Activated B cell treated with CpG ODN at 0.5 μM for 24 hours (primary cell): ENCODE measurements at regions not wholly inside any gene's neighbourhood (a gene's known extent, or its start where the extent isn't known, plus 50 kb on each side); places are given as distances from the start of the nearest gene placed in this dataset.

Experiments
- ATAC-seq: fragments of 200-7000 bp; cut with Tn5 transposase; one replicate; pipeline ENCODE4 v1.10.0; 2021; ENCODE audit warnings: low read depth, mild to moderate bottlenecking, moderate library complexity
- CTCF ChIA-PET: fragments of 350-600 bp; sonication (Branson Sonifier 250); formaldehyde crosslinking; loops from one replicate; lab custom pipeline; 2021; ENCODE audit warnings: antibody characterized with exemption; lab: Charles Lee
- POLR2A ChIA-PET: fragments of 350-600 bp; sonication (Branson Sonifier 250); formaldehyde crosslinking; loops from one replicate; lab custom pipeline; 2021; ENCODE audit warnings: antibody characterized with exemption; lab: Charles Lee
- DNase-seq: peaks from one replicate; pipeline ENCODE4 v3.0.0; 2022
- H3K27ac Mint-ChIP-seq: one replicate; pipeline ENCODE4 v1.8.0; 2020; ENCODE audit warnings: mixed read lengths
- H3K27me3 Mint-ChIP-seq: one replicate; pipeline ENCODE4 v1.8.0; 2021; ENCODE audit warnings: mixed read lengths
- H3K36me3 Mint-ChIP-seq: one replicate; pipeline ENCODE4 v1.8.0; 2021; ENCODE audit warnings: low read depth, mixed read lengths
- H3K4me1 Mint-ChIP-seq: one replicate; pipeline ENCODE4 v1.8.0; 2021; ENCODE audit warnings: mixed read lengths
- H3K4me3 Mint-ChIP-seq: one replicate; pipeline ENCODE4 v1.8.0; 2020; ENCODE audit warnings: mild to moderate bottlenecking, mixed read lengths
- H3K9me3 Mint-ChIP-seq: one replicate; pipeline ENCODE4 v1.8.0; 2020; ENCODE audit warnings: mixed read lengths
- intact Hi-C: fragments of 100-400 bp; cut with micrococcal nuclease; formaldehyde crosslinking; loops from one replicate; pipeline ENCODE4 v1.15.1; 2024
- TF ChIP-seq, protein P1 (sequence below): fragments of 200-600 bp; IDR thresholded peaks from one replicate; pipeline ENCODE4 v1.8.0; 2022; ENCODE audit warnings: antibody characterized with exemption, mild to moderate bottlenecking

DNA sequence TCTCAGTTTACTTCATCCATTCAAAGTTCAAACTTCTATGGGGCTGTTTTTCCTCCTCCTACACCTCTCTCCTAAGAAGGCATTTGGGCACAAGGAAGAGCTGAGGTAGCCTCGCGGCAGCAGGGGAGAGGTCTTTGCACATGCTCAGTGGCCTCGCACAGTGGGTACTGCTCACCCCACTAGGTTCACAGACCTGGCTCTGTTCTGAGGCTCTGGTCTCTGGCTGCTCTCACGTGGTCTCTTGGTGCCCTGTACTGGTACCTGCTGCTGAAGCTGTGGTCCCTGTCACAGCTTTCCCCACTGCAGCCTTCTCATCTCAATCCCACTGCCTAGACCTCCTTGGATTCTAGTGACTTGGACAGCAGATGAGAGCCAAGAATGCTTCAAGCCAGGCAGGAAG lies 134.7 kb upstream of the CRY1 start:
- no peak overlapping the region for H3K4me3 Mint-ChIP-seq
- peaks cover 2% of the 10 kb centered on the region for H3K27me3 Mint-ChIP-seq
- intact Hi-C loops: no loop called here
- DNase-seq (no peak), ATAC-seq (no peak)
- TF ChIP-seq, protein P1, sequence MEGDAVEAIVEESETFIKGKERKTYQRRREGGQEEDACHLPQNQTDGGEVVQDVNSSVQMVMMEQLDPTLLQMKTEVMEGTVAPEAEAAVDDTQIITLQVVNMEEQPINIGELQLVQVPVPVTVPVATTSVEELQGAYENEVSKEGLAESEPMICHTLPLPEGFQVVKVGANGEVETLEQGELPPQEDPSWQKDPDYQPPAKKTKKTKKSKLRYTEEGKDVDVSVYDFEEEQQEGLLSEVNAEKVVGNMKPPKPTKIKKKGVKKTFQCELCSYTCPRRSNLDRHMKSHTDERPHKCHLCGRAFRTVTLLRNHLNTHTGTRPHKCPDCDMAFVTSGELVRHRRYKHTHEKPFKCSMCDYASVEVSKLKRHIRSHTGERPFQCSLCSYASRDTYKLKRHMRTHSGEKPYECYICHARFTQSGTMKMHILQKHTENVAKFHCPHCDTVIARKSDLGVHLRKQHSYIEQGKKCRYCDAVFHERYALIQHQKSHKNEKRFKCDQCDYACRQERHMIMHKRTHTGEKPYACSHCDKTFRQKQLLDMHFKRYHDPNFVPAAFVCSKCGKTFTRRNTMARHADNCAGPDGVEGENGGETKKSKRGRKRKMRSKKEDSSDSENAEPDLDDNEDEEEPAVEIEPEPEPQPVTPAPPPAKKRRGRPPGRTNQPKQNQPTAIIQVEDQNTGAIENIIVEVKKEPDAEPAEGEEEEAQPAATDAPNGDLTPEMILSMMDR: no peak
- no peaks in the 10 kb centered on the region for H3K9me3 Mint-ChIP-seq
- ChIA-PET POLR2A (no interaction called here), CTCF (no interaction called here)
- H3K27ac Mint-ChIP-seq: no peak overlapping the region
- H3K4me1 Mint-ChIP-seq: no peaks in the 10 kb centered on the region
- H3K36me3 Mint-ChIP-seq: no peaks in the 10 kb centered on the region

DNA sequence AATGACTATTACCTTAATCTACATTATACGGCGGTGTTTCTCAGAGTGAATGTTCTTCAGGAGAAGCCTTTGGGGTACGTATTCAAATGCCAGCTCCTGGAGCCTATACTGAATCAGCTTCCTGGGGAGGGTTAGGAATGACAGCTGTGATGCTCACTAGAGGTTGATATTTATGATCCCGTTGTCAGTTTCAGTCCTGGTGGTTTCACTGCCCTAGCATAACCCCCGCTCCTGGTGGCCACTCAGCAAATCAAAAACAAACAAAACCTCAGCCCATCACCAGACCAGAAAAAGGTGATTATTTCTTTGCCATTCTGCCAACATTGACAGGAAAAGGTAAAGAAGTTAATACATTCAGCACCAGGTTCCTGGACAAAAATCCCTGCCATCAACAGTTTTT lies 136.5 kb upstream of the CRY1 start:
- CTCF ChIA-PET: no interaction called here
- ATAC-seq (no peak), DNase-seq (no peak)
- H3K9me3 Mint-ChIP-seq: no peaks in the 10 kb centered on the region
- no peak overlapping the region for H3K27ac Mint-ChIP-seq
- POLR2A ChIA-PET: no interaction called here
- peaks cover 4% of the 10 kb centered on the region for H3K27me3 Mint-ChIP-seq
- H3K36me3 Mint-ChIP-seq: no peaks in the 10 kb centered on the region
- H3K4me1 Mint-ChIP-seq: no peaks in the 10 kb centered on the region
- intact Hi-C loops: no loop called here
- H3K4me3 Mint-ChIP-seq: no peak overlapping the region
- TF ChIP-seq, protein P1: no peak

DNA sequence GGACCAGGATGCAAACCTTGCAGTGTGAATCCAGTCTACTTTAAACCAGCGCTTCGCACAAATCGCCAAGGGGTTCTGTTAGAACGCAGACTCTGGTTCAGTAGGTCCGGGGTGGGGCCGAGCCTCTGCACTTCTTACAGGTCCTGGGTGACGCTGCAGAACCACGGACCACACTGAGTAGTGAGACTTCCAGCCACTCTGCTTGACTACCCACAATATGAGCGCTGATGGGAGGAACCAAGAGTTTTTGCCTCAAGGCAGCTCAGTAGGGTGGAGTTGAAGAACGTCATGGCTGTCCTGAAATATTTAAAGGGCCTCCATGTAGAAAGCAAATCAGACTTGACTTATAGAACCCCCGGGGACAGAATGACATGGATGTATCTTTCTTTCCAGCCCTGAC lies 138.0 kb upstream of the CRY1 start:
- CTCF ChIA-PET: no interaction called here
- no peaks in the 10 kb centered on the region for H3K4me1 Mint-ChIP-seq
- no peak overlapping the region for H3K27ac Mint-ChIP-seq
- H3K27me3 Mint-ChIP-seq: peaks cover 9% of the 10 kb centered on the region
- intact Hi-C loops: no loop called here
- DNase-seq (no peak), ATAC-seq (no peak)
- H3K9me3 Mint-ChIP-seq: no peaks in the 10 kb centered on the region
- no peak overlapping the region for H3K4me3 Mint-ChIP-seq
- POLR2A ChIA-PET: no interaction called here
- TF ChIP-seq, protein P1: no peak
- no peaks in the 10 kb centered on the region for H3K36me3 Mint-ChIP-seq

DNA sequence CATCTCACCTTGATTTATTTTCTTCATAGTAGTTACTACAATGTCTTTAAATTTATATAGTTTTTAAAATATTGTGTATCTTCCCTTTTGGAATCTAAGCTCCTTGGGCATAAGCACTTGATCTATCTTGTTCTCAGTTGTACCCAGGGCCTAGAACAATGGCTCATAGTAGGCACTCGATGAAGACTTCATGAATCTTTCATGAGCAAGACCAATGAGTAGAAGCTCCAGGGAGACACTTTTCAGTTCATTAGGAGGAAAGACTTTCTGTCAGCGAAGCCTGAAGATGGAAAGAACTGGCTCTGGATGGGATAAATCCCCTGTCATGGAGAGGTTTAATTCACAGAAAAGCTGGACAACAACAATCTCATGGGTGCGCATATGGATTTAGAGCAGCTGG lies 140.2 kb upstream of the CRY1 start:
- ChIA-PET CTCF (no interaction called here), POLR2A (no interaction called here)
- H3K4me1 Mint-ChIP-seq: no peaks in the 10 kb centered on the region
- TF ChIP-seq, protein P1: no peak
- ATAC-seq (no peak), DNase-seq (no peak)
- H3K4me3 Mint-ChIP-seq: no peak overlapping the region
- no peaks in the 10 kb centered on the region for H3K9me3 Mint-ChIP-seq
- no peak overlapping the region for H3K27ac Mint-ChIP-seq
- intact Hi-C loops: no loop called here
- H3K36me3 Mint-ChIP-seq: no peaks in the 10 kb centered on the region
- peaks cover 11% of the 10 kb centered on the region for H3K27me3 Mint-ChIP-seq

DNA sequence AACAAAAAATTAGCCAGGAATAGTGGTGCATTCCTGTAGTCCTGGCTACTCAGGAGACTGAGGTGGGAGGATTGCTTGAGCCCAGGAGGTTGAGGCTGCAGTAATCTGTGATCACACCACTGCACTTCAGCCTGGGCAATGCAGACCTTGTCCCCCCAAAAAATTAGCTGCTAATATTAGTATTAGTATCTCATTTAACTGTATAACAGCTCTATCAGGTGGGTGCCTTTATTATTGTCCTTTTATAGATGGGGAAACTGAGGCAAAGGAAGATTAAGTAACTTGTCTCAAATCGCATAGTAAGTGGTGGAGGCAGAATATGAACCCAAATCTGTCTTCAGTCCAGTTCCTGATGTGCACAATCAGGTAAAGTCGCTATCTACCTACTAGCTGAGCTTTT lies 142.3 kb upstream of the CRY1 start:
- Mint-ChIP-seq H3K36me3 (no peaks in the 10 kb centered on the region), H3K27me3 (peaks cover 11% of the 10 kb centered on the region), H3K4me1 (no peaks in the 10 kb centered on the region), H3K27ac (no peak overlapping the region), H3K4me3 (no peak overlapping the region), H3K9me3 (no peaks in the 10 kb centered on the region)
- ChIA-PET CTCF (no interaction called here), POLR2A (no interaction called here)
- ATAC-seq (no peak), DNase-seq (no peak)
- intact Hi-C loops: no loop called here
- TF ChIP-seq, protein P1: no peak
